Smooth muscle cell (in vitro differentiated cells): ENCODE measurements at regions not wholly inside any gene's neighbourhood (a gene's known extent, or its start where the extent isn't known, plus 50 kb on each side); places are given as distances from the start of the nearest gene placed in this dataset.
"Not testable (repeated sequence)": the region's sequence is repeated elsewhere in the genome, so short reads cannot be mapped to it uniquely, and the experiment has no call there.

ENCODE experiments used
- DNase-seq: peaks from one replicate; lab custom pipeline; 2025; ENCODE audit not compliant: unreplicated experiment; lab: John Stamatoyannopoulos, UW
- H2AFZ ChIP-seq: fragments of 200-600 bp; sonication (generic); 2 replicates; pipeline ENCODE4 v1.6.0; 2016; ENCODE audit warnings: antibody characterized with exemption, low read depth, mild to moderate bottlenecking
- H3F3A ChIP-seq: fragments of 200-600 bp; sonication (generic); 2 replicates; pipeline ENCODE4 v1.6.0; 2017; ENCODE audit warnings: antibody characterized with exemption, low read depth
- H3K27ac ChIP-seq: fragments of 200-600 bp; sonication (generic); 2 replicates; pipeline ENCODE4 v1.5.1; 2016; ENCODE audit warnings: low read depth, mild to moderate bottlenecking
- H3K27me3 ChIP-seq: fragments of 200-600 bp; sonication (generic); 2 replicates; pipeline ENCODE4 v1.6.1; 2016; ENCODE audit warnings: low read depth, mild to moderate bottlenecking
- H3K36me3 ChIP-seq: fragments of 200-600 bp; sonication (generic); 2 replicates; pipeline ENCODE4 v1.5.1; 2016; ENCODE audit warnings: low read depth
- H3K4me1 ChIP-seq: fragments of 200-600 bp; sonication (generic); 2 replicates; pipeline ENCODE4 v1.5.1; 2016; ENCODE audit warnings: low read depth
- H3K4me2 ChIP-seq: fragments of 200-600 bp; sonication (generic); 2 replicates; pipeline ENCODE4 v1.6.0; 2016; ENCODE audit warnings: mild to moderate bottlenecking
- H3K4me3 ChIP-seq: fragments of 200-600 bp; sonication (generic); 2 replicates; pipeline ENCODE4 v1.5.1; 2016; ENCODE audit warnings: mild to moderate bottlenecking
- H3K79me2 ChIP-seq: fragments of 200-600 bp; sonication (generic); 2 replicates; pipeline ENCODE4 v1.6.0; 2016; ENCODE audit warnings: low read depth, mild to moderate bottlenecking
- H3K9ac ChIP-seq: fragments of 200-600 bp; sonication (generic); 2 replicates; pipeline ENCODE4 v1.6.0; 2016; ENCODE audit warnings: low read depth
- H3K9me3 ChIP-seq: fragments of 200-600 bp; sonication (generic); replicated peaks from 2 replicates; pipeline ENCODE4 v1.5.1; 2016; ENCODE audit warnings: low read depth
- H4K20me1 ChIP-seq: fragments of 200-600 bp; sonication (generic); 2 replicates; pipeline ENCODE4 v1.6.0; 2016; ENCODE audit warnings: low read depth
- CTCF ChIP-seq: fragments of 200-600 bp; sonication (generic); IDR thresholded peaks from 2 replicates; pipeline ENCODE4 v1.5.1; 2017; ENCODE audit warnings: borderline replicate concordance, mild to moderate bottlenecking, antibody characterized with exemption; ENCODE audit not compliant: insufficient read depth, poor library complexity, severe bottlenecking
- WGBS: methylation state at CpG from one replicate; pipeline ENCODE4 v1.1.7; 2016; ENCODE audit warnings: low lambda C conversion rate; 5-methylcytosine and 5-hydroxymethylcytosine counted together

GRCh38 chr1:229922249-229922648 lies 144.8 kb upstream of the GALNT2 start:
- Histone ChIP-seq H3K4me3 (no peak overlapping the region), H3K4me2 (no peak overlapping the region), H3F3A (no peaks in the 10 kb centered on the region), H3K79me2 (no peaks in the 10 kb centered on the region), H3K9me3 (no peaks in the 10 kb centered on the region), H4K20me1 (no peaks in the 10 kb centered on the region), H3K36me3 (no peaks in the 10 kb centered on the region), H3K9ac (no peak overlapping the region), H2AFZ (no peak overlapping the region), H3K27me3 (no peaks in the 10 kb centered on the region), H3K27ac (no peak overlapping the region), H3K4me1 (no peaks in the 10 kb centered on the region)
- TF ChIP-seq CTCF, result no peak
- DNase-seq, result no peak
- WGBS, result 92% methylated on average over 7 of the region's 7 CpGs

- no peaks in the 10 kb centered on the region for H3K9me3 ChIP-seq
These were observed 142.4 kb upstream of the GALNT2 start for GRCh38 chr1:229924639-229925038.

GRCh38 chr1:229928767-229929166 lies 138.3 kb upstream of the GALNT2 start:
- no peak overlapping the region for H3K9ac ChIP-seq
- H4K20me1 ChIP-seq, result no peaks in the 10 kb centered on the region
- no peaks in the 10 kb centered on the region for H3K36me3 ChIP-seq
- no peak overlapping the region for H3K4me2 ChIP-seq
- H3K27ac ChIP-seq, result no peak overlapping the region
- no peaks in the 10 kb centered on the region for H3K27me3 ChIP-seq
- no peaks in the 10 kb centered on the region for H3K9me3 ChIP-seq
- no peaks in the 10 kb centered on the region for H3K4me1 ChIP-seq
- no peak for DNase-seq
- H3K4me3 ChIP-seq, result no peak overlapping the region
- no peak for TF ChIP-seq CTCF
- no peaks in the 10 kb centered on the region for H3K79me2 ChIP-seq
- H3F3A ChIP-seq, result no peaks in the 10 kb centered on the region
- H2AFZ ChIP-seq, result no peak overlapping the region
- WGBS, result 88% methylated on average over 7 of the region's 7 CpGs

More at GRCh38 chr1:229924639-229925038, 142.4 kb upstream of the GALNT2 start:
- Histone ChIP-seq H2AFZ (no peak overlapping the region), H3K4me1 (no peaks in the 10 kb centered on the region), H3K27me3 (no peaks in the 10 kb centered on the region), H3F3A (no peaks in the 10 kb centered on the region), H3K4me3 (no peak overlapping the region), H3K27ac (no peak overlapping the region), H4K20me1 (no peaks in the 10 kb centered on the region), H3K36me3 (no peaks in the 10 kb centered on the region), H3K79me2 (no peaks in the 10 kb centered on the region), H3K4me2 (no peak overlapping the region), H3K9ac (no peak overlapping the region)
- WGBS, result 89% methylated on average over 10 of the region's 10 CpGs
- no peak for TF ChIP-seq CTCF
- no peak for DNase-seq

- not testable (repeated sequence) for H2AFZ ChIP-seq, H3K4me3 ChIP-seq, H3K4me2 ChIP-seq, H3K27ac ChIP-seq, H3K4me1 ChIP-seq, H3K79me2 ChIP-seq, H4K20me1 ChIP-seq, H3K9me3 ChIP-seq, DNase-seq, H3K9ac ChIP-seq, H3K36me3 ChIP-seq, H3K27me3 ChIP-seq, H3F3A ChIP-seq
- 95% methylated on average over 21 of the region's 21 CpGs for WGBS
These were observed 135.3 kb upstream of the GALNT2 start for GRCh38 chr1:229931751-229932150.

GRCh38 chr1:229935157-229935556 lies 131.9 kb upstream of the GALNT2 start:
- WGBS, result 90% methylated on average over 6 of the region's 6 CpGs
- not testable (repeated sequence) for H3F3A ChIP-seq, H3K4me2 ChIP-seq, H2AFZ ChIP-seq, H3K4me3 ChIP-seq, DNase-seq, H3K27ac ChIP-seq, H3K4me1 ChIP-seq, H3K9ac ChIP-seq, H4K20me1 ChIP-seq, H3K36me3 ChIP-seq, H3K9me3 ChIP-seq, H3K27me3 ChIP-seq, H3K79me2 ChIP-seq
